Neural progenitor cell (in vitro differentiated cells): ENCODE measurements at regions not wholly inside any gene's neighbourhood (a gene's known extent, or its start where the extent isn't known, plus 50 kb on each side); places are given as distances from the start of the nearest gene placed in this dataset.
"Not testable (repeated sequence)": the region's sequence is repeated elsewhere in the genome, so short reads cannot be mapped to it uniquely, and the experiment has no call there.

Source experiments
- DNase-seq: peaks from one replicate; pipeline ENCODE4 v3.0.0-alpha.2; 2016; ENCODE audit warnings: low spot score
- H2AFZ ChIP-seq: fragments of 200-600 bp; sonication (generic); replicated peaks from 2 replicates; pipeline ENCODE4 v1.6.1; 2016; ENCODE audit warnings: antibody characterized with exemption
- H3F3A ChIP-seq: fragments of 200-600 bp; sonication (generic); 2 replicates; pipeline ENCODE4 v1.6.1; 2016; ENCODE audit warnings: antibody characterized with exemption, low read depth
- H3K27ac ChIP-seq: fragments of 200-600 bp; sonication (generic); 2 replicates; pipeline ENCODE4 v1.5.1; 2016; ENCODE audit warnings: mild to moderate bottlenecking
- H3K27me3 ChIP-seq: fragments of 200-600 bp; sonication (generic); 2 replicates; pipeline ENCODE4 v1.6.1; 2016; ENCODE audit warnings: mild to moderate bottlenecking, moderate library complexity
- H3K36me3 ChIP-seq: fragments of 200-600 bp; sonication (generic); 2 replicates; pipeline ENCODE4 v1.5.1; 2016
- H3K4me1 ChIP-seq: fragments of 200-600 bp; sonication (generic); 2 replicates; pipeline ENCODE4 v1.6.1; 2016; ENCODE audit warnings: mixed run types
- H3K4me2 ChIP-seq: fragments of 200-600 bp; sonication (generic); 2 replicates; pipeline ENCODE4 v1.6.1; 2016
- H3K4me3 ChIP-seq: fragments of 200-600 bp; sonication (generic); 2 replicates; pipeline ENCODE4 v1.5.1; 2016
- H3K79me2 ChIP-seq: fragments of 200-600 bp; sonication (generic); 2 replicates; pipeline ENCODE4 v1.6.1; 2016; ENCODE audit warnings: low read depth
- H3K9ac ChIP-seq: fragments of 200-600 bp; sonication (generic); 2 replicates; pipeline ENCODE4 v1.6.1; 2016
- H3K9me3 ChIP-seq: fragments of 200-600 bp; sonication (generic); 2 replicates; pipeline ENCODE4 v1.5.1; 2016; ENCODE audit warnings: low read depth
- H4K20me1 ChIP-seq: fragments of 200-600 bp; sonication (generic); 2 replicates; pipeline ENCODE4 v1.6.1; 2016; ENCODE audit warnings: low read depth
- H3K27ac Mint-ChIP-seq: 3 replicates; pipeline ENCODE4 v1.8.0; 2021; ENCODE audit warnings: mixed read lengths
- H3K27me3 Mint-ChIP-seq: 2 replicates; pipeline ENCODE4 v1.8.0; 2022; ENCODE audit warnings: low read depth, mild to moderate bottlenecking, inconsistent platforms, moderate library complexity, mixed read lengths; ENCODE audit not compliant: insufficient read depth
- H3K36me3 Mint-ChIP-seq: 3 replicates; pipeline ENCODE4 v1.8.0; 2021; ENCODE audit warnings: mixed read lengths
- H3K4me1 Mint-ChIP-seq: 3 replicates; pipeline ENCODE4 v1.8.0; 2021; ENCODE audit warnings: mixed read lengths
- H3K4me3 Mint-ChIP-seq: 3 replicates; pipeline ENCODE4 v1.8.0; 2021; ENCODE audit warnings: mild to moderate bottlenecking, moderate library complexity, mixed read lengths
- H3K9me3 Mint-ChIP-seq: 3 replicates; pipeline ENCODE4 v1.8.0; 2020; ENCODE audit warnings: mixed read lengths
- CTCF ChIP-seq: fragments of 200-600 bp; sonication (generic); IDR thresholded peaks from 2 replicates; pipeline ENCODE4 v1.5.1; 2017; ENCODE audit warnings: antibody characterized with exemption, mild to moderate bottlenecking
- EZH2 ChIP-seq: fragments of 200-600 bp; sonication (generic); IDR thresholded peaks from 2 replicates; pipeline ENCODE4 v1.6.1; 2017; ENCODE audit warnings: antibody characterized with exemption, mild to moderate bottlenecking, moderate library complexity
- EZH2phosphoT487 ChIP-seq: fragments of 200-600 bp; sonication (generic); IDR thresholded peaks from 2 replicates; pipeline ENCODE4 v1.6.1; 2017; ENCODE audit warnings: antibody characterized with exemption

- H3K9me3 Mint-ChIP-seq = peaks cover 14% of the 10 kb centered on the region
- H3F3A ChIP-seq = no peaks in the 10 kb centered on the region
- H2AFZ ChIP-seq = no peak overlapping the region
- H3K4me3 ChIP-seq = no peak overlapping the region
- TF ChIP-seq EZH2phosphoT487 = no peak
- TF ChIP-seq CTCF = no peak
- no peak for TF ChIP-seq EZH2
- H3K79me2 ChIP-seq = no peaks in the 10 kb centered on the region
- no peak overlapping the region for H3K4me2 ChIP-seq
- H3K4me3 Mint-ChIP-seq = no peak overlapping the region
- H3K27ac ChIP-seq = no peak overlapping the region
- peaks cover 2% of the 10 kb centered on the region for H3K4me1 Mint-ChIP-seq
- no peak for DNase-seq
- no peaks in the 10 kb centered on the region for H3K4me1 ChIP-seq
- H3K9ac ChIP-seq = no peak overlapping the region
- H3K27me3 Mint-ChIP-seq = peaks cover 2% of the 10 kb centered on the region
- H3K27me3 ChIP-seq = no peaks in the 10 kb centered on the region
- H3K9me3 ChIP-seq = no peaks in the 10 kb centered on the region
- H4K20me1 ChIP-seq = no peaks in the 10 kb centered on the region
- no peak overlapping the region for H3K27ac Mint-ChIP-seq
- H3K36me3 Mint-ChIP-seq = no peaks in the 10 kb centered on the region
- no peaks in the 10 kb centered on the region for H3K36me3 ChIP-seq
Observed at GRCh38 chr5:25970906-25971489, 1067.4 kb downstream of the CDH9 start.

DNA sequence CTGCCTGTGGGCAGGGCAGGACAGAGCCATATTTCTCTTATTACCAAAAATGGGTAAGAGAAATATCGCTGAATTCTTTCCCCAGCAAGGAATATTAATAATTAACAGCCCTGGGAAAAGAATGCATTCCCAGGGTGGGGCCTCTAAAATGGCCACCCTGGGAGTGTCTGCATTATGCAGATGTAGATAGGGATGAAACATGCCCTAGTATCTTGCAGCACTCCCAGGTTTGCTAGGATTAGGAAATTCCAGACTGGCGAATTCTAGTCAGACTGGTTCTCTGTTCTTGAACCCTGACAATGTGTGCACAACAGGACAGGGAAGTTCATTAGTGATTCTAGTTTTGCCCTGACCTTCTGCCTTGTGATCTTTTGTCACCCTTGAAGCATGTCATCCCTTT lies 1069.3 kb downstream of the CDH9 start:
- H3K4me1 ChIP-seq, H3K4me3 Mint-ChIP-seq, H3K27ac ChIP-seq, H3K27me3 ChIP-seq, H3K79me2 ChIP-seq, H3K9ac ChIP-seq, H3K4me1 Mint-ChIP-seq, H4K20me1 ChIP-seq, DNase-seq, H3K27ac Mint-ChIP-seq, H3K4me2 ChIP-seq, H3F3A ChIP-seq, H3K27me3 Mint-ChIP-seq, H3K36me3 ChIP-seq, H3K36me3 Mint-ChIP-seq, H3K4me3 ChIP-seq, H3K9me3 ChIP-seq, H2AFZ ChIP-seq: not testable (repeated sequence)
- H3K9me3 Mint-ChIP-seq = peaks cover 14% of the 10 kb centered on the region

GRCh38 chr5:25964009-25964372 lies 1074.4 kb downstream of the CDH9 start:
- H3K4me2 ChIP-seq = no peak overlapping the region
- peaks cover 10% of the 10 kb centered on the region for H3K9me3 Mint-ChIP-seq
- H3K27ac Mint-ChIP-seq = no peak overlapping the region

GRCh38 chr5:25963251-25964008 lies 1075.0 kb downstream of the CDH9 start:
- no peak overlapping the region for H2AFZ ChIP-seq
- TF ChIP-seq EZH2 = no peak
- TF ChIP-seq EZH2phosphoT487 = no peak
- TF ChIP-seq CTCF = no peak
- Mint-ChIP-seq H3K27me3 (peaks cover 2% of the 10 kb centered on the region), H3K9me3 (peaks cover 8% of the 10 kb centered on the region), H3K36me3 (no peaks in the 10 kb centered on the region), H3K4me1 (no peaks in the 10 kb centered on the region), H3K27ac (no peak overlapping the region), H3K4me3 (no peak overlapping the region)
- H3K9me3 ChIP-seq = no peaks in the 10 kb centered on the region
- no peak for DNase-seq
- no peaks in the 10 kb centered on the region for H3K4me1 ChIP-seq
- no peaks in the 10 kb centered on the region for H4K20me1 ChIP-seq
- no peak overlapping the region for H3K9ac ChIP-seq
- no peak overlapping the region for H3K27ac ChIP-seq
- no peak overlapping the region for H3K4me2 ChIP-seq
- no peaks in the 10 kb centered on the region for H3K36me3 ChIP-seq
- H3K4me3 ChIP-seq = no peak overlapping the region
- no peaks in the 10 kb centered on the region for H3K27me3 ChIP-seq
- no peaks in the 10 kb centered on the region for H3F3A ChIP-seq
- H3K79me2 ChIP-seq = no peaks in the 10 kb centered on the region

More at GRCh38 chr5:25964009-25964372, 1074.4 kb downstream of the CDH9 start:
- no peak for DNase-seq
- H3K9ac ChIP-seq = no peak overlapping the region
- H3K27me3 ChIP-seq = no peaks in the 10 kb centered on the region
- Mint-ChIP-seq H3K36me3 (no peaks in the 10 kb centered on the region), H3K27me3 (peaks cover 2% of the 10 kb centered on the region), H3K4me1 (no peaks in the 10 kb centered on the region), H3K4me3 (no peak overlapping the region)
- TF ChIP-seq EZH2 = no peak
- no peaks in the 10 kb centered on the region for H3K36me3 ChIP-seq
- no peaks in the 10 kb centered on the region for H3K4me1 ChIP-seq
- no peaks in the 10 kb centered on the region for H3K79me2 ChIP-seq
- no peak overlapping the region for H3K27ac ChIP-seq
- H2AFZ ChIP-seq = no peak overlapping the region
- no peak overlapping the region for H3K4me3 ChIP-seq
- H3K9me3 ChIP-seq = no peaks in the 10 kb centered on the region
- H4K20me1 ChIP-seq = no peaks in the 10 kb centered on the region
- no peaks in the 10 kb centered on the region for H3F3A ChIP-seq
